Nucleus accumbens (tissue), 56 donors: ENCODE measurements at regions not wholly inside any gene's neighbourhood (a gene's known extent, or its start where the extent isn't known, plus 50 kb on each side); places are given as distances from the start of the nearest gene placed in this dataset.
"Not testable (repeated sequence)": the region's sequence is repeated elsewhere in the genome, so short reads cannot be mapped to it uniquely, and the experiment has no call there.

Source experiments
- DNase-seq, 56 donors: peaks; one replicate each; lab custom pipeline; 2025; lab: John Stamatoyannopoulos, UW

DNA sequence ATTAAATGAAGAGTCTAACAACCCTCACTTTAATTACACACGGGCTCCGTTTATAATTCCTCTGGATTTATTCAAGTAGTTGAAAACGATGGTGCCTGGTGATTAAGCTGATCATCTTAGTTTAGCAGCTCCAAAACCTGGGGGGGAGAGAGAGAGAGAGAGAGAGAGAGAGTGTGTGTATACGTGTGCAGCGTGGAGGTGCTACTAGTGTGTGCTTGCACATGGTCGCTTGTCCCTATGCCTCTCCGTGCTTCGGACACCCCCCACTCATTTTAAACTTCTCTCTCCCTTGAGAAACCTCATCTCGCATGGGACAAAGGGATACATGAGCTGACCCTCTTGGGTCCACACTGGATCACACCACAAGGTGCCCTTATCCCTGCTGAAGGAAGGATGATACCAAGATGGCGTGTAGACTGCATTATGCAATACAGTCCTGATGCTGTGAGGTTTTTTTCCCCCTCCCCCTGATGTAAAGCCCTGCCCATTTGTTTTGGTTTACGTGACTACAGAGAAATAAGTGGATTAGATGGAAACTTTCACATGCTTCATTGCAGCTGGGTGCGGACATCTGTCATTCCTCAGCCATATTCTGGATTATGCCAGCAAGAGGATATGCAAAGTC lies 320.8 kb downstream of the ZNF536 start:
- peak in 1 of 56 donors; percentile 17 for DNase-seq

DNA sequence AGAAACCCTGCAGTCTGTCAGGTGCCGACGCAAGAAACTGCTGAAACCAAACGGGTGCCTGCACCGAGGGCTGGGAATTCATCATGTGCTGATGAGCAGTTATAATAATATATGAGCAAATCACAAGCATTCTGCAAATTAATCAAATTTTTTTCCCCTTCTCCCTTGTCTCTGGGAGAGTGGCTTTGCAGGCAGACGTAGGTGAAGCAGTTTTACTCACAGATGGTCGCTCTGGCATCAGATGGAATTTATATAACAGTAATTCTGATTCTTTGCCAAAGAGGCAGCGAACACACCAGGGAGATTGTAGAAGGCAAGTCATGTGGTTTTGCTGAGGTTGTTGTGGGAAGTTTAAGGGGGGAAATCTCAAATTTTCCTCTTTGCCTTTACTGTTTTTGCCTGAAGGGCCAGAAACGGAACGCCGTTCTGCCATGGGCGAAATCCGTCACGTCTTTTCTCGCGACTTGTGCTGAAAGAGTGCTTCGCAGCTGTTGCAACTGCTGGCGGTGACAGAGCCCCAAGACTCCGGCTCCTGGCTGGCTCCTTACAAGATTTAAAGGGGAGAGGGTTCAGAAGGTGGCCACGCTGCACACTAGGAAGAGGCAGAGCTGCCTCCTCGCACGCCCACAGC lies 320.1 kb downstream of the ZNF536 start:
- DNase-seq: peak in 21 of 56 donors; percentile 11 to 55 (median 39)

DNA sequence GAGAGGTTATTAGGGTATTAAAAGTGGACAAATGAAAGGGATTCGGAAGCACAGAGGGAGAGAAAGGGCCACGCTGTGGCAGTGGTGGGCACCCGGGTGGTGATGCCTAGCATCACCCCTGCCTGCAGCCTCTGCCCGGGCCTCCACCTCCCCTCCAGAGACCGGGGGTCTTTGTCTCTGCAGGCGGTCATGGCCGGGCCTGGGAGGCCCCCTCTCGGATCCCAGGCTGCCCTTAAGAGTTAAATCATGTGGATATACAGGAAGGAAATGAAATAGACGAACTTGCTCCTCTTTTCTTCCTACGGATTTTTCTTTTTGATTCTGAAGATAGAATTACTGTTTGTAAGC lies 319.6 kb downstream of the ZNF536 start:
- peak in 1 of 56 donors; percentile 19 for DNase-seq

DNA sequence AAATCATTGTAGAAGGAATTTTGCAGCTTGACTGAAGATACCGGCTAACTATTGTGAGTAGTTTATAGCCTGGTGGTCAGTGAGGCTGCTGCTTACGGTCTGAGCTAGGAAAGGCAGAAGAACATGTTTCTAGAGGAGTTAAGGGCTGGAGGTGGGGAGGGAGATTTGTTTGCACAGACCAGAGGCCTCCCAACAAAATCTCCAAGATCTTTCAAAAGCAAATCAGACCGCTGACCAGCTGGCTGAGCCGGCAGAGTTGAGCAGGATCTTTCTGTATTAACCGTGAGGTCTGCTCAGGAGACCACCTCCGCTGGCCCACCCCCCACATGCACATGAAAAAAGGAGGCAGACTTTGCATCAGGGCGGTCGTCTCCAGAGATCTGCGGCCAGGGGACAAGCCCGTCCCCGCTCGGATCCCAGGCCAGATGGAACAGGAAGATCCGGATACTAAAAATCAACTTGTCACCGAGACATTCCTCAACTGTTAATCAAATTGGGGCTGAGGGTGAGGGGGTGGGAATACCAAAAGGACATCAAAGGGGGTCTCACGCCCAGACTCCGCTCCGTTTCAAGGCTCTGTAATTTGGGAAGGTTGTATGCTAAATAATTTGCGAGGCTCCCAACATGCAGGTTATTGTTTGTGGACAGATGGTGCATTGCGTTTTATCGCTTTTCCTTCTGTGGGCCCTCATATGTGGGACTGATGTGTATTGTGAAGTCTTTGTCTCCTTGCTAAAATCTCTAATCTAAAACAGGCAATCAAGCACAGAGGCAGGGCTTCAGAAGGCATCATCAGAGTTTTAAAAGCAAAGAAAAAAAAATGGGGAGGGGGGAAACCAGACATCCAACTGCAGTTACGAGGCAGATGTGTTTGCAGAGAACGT lies 319.0 kb downstream of the ZNF536 start:
- no peak for DNase-seq

DNA sequence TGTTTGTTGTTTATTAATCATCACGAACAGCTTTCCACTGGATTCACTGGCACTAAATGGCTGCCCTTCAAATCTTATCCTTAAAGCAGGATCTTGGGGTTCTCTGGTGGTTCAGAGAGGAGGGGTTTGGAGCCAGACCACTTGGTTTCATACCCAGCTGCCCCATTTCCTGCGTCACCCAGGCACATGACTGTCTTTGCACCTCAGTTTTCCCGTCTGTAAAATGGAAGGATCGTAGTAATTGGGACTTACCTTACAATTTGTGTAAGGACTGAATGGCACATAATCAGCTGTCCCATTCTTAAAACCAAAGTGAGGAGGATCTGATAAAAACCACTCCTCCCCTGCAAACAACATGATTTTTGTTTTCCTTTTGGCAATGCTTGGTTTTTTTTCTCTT lies 318.3 kb downstream of the ZNF536 start:
- DNase-seq: no peak

DNA sequence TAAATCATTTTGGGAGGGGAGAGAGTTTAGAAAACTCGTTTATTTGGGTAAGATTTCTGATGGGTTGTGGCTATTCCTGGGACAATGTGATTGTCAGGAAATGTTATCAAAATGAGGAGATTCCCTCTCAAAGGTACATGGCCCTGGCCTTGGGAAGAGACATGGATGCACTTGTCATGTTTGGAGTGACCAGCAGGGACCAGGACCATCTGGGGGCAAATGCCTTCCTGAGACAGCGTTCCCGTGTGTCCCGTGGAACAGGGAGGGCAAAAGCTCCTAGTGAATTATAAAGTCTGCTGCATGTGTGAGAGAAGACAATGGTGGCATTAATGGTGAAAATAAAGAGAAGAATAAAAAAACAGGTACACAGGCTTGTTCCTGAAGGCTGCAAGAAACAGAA lies 317.3 kb downstream of the ZNF536 start:
- DNase-seq: no peak

DNA sequence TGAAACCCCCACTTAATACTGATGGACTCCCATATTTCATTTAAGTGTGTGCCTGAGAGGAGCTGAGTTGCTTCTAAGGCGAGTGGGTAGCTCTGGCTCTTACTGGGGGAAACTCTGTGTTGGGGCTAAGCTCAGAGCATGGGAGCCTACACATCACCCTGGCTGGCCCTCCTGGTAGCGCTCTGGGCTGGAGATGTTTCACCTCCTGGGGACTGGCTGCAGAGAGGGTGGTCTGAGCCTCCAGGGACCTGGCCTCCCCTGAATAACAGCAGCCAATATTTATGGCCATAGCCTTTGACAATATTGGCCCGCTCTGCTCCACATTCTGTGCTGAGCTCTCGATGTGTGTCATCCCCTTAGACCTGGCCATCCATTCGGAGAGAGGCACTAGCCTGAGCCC lies 316.5 kb downstream of the ZNF536 start:
- DNase-seq: no peak

DNA sequence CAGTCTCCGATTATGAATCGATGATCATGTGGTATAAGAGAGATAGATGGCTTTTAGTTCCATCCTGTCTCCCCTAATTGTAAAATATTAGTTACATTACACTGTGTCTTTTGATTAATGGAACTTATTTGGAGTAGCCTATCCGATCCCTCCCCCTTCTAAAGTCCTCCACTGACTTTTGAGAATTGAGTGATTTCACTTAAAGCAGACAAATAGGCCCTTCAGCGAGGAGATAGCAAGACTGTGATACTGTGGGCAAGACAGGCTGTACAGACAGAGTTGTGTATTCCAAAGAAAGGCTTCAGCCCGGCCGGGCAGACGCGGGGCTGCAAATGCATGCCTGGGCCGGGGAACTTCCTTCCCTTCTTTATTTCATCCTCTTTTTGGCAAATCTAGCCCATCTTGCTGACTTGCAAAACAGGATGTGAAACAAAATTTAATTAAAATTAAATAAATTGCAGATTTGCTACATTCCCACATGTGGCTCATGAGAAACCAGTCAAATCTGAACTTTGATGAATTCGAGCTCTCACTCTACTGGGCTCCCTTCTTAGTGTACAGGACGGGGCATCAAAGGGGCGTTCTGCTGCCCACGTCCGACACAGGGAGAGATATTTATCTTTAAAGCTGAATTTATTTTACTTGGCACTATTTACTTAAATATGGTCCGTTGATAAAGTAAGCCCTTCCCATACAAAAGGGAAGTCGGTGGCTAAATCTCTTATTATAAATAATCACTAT lies 314.8 kb downstream of the ZNF536 start:
- no peak for DNase-seq

DNA sequence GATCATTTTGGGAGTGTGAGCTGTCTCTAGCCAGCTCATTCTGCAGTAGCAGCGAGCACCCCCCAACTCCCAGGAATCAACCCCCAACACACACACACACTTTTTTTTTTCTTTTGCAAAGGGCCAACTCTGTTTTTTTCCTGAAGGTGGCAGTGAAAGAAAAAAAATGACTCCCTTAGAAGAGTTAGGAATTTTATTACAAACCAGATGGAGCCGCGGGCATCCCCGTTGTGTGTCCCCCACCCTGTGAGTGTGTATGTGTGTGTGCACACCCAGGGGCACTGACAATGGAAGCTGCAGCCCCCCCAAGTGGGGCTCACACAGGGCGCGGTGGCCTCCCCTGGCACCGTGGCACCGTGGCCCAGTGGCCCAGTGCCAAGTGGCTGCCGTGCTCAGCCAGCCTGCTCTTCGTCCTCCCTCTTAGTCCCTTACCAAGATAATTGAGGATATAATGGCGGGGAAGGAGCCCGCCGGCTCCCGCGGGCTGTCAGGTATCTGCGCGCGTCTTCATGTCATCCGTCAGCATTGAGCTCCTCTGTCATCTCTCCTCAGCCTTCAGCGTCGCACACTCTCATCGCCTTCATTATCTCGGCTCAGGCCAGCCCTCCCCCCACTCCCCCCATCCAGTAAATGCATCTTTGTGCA lies 314.1 kb downstream of the ZNF536 start:
- DNase-seq: peak in 6 of 56 donors; percentile 10 to 26 (median 13)

DNA sequence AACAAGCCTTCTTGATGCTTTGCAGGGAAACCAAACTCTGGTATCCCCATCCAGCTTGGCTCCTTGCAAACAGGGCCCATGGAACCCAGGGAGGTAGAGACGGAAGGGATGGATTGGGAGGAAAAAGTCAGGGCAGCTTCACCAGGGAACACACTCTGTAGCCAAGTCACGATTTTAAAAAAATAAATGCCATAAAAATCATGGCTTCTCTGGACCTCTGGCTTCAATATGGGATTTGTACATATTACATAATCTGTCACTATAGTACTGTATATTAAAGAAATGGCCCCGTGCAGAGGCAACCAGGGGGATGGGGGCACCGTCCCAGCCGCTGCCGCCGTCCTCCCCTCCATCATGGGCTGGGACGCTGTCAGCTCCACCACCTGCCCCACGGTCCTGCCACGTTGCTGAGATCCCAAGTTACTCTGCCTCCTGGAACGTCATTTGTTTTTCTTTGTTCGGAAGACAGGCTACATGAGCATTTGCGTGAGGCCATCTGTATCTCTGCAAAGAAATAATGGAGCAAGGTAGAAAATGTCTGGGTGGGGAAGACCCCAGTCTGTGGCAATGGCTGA lies 313.3 kb downstream of the ZNF536 start:
- no peak for DNase-seq

DNA sequence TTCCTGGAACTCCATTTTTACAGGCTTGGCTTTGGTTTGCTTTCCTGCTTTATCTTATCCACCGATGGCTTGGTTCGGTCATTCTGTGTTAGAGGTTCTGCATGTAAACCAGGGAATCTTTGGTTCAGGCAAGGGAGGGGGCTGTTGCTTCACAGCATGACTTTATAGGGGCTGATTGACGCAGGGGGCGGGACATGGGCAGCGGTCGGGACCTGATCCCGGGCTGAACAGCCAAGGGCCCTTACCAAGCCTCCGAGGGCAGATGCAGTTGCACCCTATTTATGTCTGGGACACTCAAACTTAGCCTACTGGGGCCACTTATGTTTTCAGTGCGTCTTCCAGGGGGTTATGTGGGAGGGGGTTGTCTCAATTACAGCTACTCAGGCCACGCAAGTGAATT lies 312.4 kb downstream of the ZNF536 start:
- no peak for DNase-seq

DNA sequence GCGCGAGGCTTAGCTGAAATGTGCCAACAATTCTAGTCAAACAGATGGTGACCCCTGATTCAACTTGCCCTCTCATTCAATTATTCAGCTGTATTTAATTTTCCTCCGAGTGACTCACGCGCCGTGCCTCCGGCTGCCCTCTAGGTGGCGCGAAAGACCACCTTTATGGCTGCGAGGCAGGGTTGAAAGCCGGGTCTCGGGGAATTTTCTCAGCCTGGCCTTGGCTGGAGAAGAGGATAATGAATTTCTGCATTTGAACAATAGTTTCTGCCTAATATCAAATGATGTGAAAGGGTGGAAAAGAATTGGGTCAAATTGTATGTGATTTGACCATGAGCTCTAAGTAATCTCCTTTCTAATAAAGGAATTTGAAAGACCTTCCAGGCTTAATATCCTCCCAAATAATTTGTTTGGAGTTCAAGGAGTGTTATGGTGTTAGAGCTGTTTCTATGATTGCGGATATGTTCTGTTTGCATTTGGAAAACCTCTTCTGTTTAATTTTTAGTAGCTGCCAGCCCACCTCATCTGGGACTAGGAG lies 310.9 kb downstream of the ZNF536 start:
- DNase-seq: peak in 50 of 56 donors; percentile 16 to 91 (median 62)

DNA sequence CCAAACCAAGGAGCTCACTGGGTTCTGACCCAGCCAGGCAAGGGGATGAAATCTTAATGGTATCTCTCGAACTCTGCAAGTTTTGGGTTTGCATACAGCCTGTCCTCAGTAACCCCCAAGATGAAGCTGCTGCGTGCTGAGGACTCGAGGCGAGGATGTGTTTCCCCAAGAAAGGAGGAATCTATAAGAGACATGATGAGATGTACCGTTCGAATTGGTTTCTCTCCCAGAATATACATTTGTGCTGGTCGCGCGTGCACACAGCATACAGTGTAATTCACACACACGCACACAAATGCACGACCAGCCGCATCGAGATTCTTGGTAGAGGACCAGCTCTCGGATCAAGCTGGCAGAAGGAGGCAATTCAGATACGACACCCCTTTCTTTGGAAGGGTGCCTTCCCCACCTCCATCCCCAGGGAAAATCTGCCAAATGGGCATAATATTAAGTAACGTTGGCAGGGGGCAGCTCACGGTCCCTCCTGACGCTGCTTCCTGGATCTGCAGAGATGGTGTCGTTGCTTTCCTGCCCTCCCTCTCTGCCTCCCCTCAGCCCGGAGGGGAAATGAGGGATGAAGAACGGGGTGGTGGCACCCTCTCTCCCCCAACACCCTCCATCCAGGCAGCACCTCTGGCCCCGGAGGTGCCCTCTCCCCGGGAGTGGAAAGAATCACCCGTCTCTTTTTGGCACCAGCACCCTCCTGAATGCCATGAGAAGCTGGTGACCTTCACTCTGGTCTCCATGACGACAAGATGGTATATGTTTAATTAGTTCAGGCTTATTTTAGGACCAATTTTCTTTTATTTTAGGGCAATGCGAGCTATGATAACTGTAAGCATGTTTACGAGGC lies 310.2 kb downstream of the ZNF536 start:
- peak in 1 of 56 donors; percentile 52 for DNase-seq

DNA sequence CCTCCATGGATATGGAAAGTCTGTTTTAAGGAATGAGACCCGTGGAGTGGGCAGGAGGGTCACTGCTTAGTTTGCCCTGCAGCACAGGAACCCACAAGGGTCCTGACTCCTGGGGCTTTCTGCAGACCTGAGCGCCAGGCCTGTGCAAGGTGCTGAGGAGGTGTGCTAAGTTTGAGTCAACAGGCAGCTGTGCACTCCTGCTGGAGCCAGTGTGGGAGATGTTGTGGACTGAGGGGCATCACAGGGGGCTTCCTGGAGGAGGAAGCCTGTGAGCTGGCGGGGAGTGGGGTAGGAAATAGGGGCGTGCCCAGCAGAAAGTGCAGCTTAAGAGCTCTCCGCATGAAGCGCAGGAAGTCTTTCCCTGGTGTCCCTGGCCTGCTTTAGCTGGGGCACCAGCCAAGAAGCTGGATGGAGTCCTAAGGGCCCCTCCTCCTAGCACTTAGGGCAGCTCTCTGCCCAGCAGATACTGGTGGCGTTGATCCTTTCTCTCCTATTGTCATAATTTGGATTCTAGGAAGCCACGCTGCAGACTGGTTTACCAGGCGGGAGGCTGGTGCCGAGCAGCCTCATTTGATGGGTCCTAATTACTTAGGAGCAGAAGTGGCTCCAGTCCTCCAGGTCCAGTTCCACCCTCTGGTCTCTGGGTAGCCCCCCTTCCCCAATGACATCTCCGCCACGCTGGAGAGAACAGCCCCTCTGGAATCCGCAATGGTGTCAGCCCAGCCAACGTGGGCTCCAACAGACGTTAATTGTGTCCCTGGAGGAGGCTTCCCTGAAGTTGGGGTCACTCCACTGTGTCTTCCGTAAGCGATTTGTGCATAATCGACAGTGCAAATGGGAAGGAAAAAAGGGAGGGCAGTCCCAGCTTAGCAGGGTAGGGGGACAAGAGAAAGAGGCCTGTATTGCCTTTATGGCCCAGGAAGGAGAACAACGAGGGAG lies 309.2 kb downstream of the ZNF536 start:
- DNase-seq: no peak

DNA sequence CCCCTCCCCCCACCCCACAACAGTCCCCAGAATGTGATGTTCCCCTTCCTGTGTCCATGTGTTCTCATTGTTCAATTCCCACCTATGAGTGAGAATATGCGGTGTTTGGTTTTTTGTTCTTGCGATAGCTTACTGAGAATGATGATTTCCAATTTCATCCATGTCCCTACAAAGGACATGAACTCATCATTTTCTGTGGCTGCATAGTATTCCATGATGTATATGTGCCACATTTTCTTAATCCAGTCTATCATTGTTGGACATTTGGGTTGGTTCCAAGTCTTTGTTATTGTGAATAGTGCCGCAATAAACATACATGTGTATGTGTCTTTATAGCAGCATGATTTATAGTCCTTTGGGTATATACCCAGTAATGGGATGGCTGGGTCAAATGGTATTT lies 308.2 kb downstream of the ZNF536 start:
- not testable (repeated sequence) for DNase-seq

DNA sequence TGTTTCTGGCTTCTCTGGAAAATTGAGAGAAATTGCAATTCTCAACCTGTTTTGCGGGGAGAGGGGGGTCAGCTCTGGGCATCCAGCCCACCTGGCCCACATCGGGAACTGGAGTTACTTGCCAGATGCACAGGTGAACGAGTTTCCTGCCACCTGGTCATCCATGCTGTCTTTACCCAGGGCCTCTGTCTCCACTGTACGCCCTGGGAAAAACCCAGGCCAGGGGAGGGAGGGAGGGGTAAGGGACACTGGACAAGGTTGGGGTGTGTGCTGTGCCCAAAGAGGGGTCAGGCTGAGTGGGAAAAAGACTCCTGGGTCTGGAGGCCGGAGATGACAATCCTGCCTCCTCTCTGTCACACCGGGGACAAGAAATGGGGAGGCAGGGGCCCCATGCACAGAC lies 307.6 kb downstream of the ZNF536 start:
- DNase-seq: no peak

DNA sequence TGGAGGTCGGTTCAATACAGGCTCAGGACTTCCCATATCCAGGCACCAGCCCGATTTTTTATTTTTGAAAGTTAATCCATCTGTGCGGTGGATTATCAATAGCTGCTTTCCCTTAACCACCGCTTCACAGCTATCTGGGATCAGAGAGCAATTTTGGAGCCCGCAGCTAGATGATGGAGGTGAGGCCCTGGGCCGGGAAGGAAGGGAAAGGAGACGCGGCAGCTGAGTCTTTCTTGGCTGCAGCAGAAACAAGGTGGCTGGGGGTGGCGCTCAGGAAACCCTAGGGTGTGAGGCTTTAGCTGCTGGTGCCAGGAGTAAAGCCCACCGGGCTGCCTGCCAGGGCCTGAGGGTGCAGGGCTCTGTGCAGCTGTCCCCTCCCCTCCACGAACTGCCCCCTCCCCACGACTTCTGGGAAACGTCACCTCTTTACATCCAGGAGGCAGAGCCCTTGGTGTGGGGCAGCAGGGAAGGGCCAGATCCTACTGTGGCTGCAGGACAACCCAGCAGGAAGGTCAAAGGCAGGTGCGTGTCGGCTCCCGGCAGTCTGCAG lies 307.0 kb downstream of the ZNF536 start:
- no peak for DNase-seq
